GM21717 (cell line): ENCODE measurements at regions not wholly inside any gene's neighbourhood (a gene's known extent, or its start where the extent isn't known, plus 50 kb on each side); places are given as distances from the start of the nearest gene placed in this dataset.
"Not testable (repeated sequence)": the region's sequence is repeated elsewhere in the genome, so short reads cannot be mapped to it uniquely, and the experiment has no call there.

Experiments used
- ATAC-seq: cut with Tn5 transposase; IDR thresholded peaks from one replicate; pipeline ENCODE4 v1.9.1; 2021; ENCODE audit warnings: mild to moderate bottlenecking, moderate library complexity; ENCODE audit not compliant: unreplicated experiment

DNA sequence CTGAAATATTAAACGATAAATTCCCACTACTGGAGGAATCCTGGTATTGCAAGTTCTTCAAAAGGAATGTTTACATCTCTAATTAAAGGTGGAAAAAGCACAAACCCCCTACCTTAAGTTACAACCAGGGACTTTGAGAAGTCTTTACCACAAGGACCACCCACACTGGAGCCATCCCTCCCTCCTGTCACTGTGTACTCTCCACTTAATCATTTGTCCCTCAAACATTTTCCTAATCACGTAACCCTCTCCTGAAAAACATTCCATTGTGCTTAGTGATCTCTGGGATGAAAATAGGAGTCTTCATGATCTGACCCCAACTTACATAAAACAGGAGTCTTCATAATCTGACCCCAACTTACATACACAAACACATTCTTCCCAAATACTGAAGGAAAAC lies 85.7 kb downstream of the SUCLG1 start:
- ATAC-seq: no peak

DNA sequence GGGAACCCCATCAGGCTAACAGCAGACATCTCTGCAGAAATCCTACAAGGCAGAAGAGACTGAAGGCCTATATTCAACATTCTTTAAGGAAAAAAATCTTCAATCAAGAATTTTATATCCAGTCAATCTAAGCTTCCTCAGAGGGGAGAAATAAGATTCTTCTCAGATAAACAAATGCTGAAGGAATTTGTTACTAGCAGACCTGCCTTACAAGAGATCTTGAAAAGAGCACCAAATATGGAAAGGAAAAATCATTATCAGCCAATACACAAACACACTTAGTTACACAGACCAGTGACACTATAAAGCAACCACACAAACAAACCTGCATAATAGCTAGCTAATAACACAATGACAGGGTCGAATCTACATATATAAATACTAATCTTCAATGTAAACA lies 96.5 kb downstream of the SUCLG1 start:
- ATAC-seq: no peak

- ATAC-seq: no peak
These were observed 121.0 kb downstream of the SUCLG1 start for GRCh38 chr2:84338069-84338468.

DNA sequence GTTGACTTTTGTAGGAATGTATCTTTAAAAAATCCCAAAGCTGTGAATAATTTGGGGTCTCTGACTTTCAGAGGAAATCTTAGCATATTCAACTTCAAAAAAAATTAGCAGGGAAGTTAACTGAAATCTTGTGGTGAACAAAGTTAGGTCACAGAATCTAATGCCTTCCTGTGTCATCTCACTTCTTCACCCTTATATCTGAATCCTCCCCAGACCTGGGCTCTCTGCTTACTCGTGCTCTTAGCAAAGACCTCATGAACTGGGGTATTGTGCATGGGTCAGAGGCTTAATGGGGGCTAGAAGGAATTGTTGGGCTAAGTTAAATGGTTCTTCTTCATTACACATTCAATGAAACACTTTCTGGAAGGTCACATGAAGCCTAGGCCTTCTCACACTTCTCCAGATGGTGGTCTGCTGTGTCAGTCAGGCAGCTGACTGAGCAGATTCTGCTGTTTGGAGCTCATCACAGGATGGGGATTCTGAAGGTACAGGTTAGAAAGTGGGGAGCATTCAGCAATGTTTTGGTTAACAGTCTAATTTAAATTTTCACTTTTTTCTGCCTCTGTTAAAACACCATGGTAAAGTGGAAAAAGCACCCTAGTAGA lies 131.3 kb downstream of the SUCLG1 start:
- ATAC-seq: no peak

DNA sequence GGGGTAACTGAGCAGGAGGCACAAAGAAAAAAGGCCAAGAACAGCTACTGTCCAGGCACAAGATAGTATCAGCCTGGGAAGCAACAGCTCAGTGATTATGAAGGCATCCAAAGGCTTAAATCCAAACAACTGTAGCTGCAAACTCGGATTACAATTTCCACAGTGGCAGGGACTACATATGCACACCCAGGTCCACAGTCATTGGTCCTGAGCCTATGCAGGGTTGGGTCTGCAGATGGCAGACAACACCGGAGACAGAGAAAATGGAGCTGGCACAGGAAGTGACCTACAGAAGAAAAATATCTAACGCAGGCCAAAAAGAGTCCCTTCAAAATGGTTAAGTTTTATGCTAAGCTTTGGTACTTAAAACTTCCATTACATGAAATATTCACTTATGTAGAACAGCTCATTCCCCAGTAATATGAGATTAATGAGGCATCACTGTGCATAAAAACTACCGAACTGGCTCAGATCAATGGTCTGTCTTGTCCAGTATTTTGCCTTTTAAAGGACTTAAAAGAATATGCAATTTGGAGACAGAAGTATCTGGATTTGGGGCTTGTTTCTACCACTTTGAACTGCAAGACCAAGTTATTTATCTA lies 132.1 kb downstream of the SUCLG1 start:
- no peak for ATAC-seq

DNA sequence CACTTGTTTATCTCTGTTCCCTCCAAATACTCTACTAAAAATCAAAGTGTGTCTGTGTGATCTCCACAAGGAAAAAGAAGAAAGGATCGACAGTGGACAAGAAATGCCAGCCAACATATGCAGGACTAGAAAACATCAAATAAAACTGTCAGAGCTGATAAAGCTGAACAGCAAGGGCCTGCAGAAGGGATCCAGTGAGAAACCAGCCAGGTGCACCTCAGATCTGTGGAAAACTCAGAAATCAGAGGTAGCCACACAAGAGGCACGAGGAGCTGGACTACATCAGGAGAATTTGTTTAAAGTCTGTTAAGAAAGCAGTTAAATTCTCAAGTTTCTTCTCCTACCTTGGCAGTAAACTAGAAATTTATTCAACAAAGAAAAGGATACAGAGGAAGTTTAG lies 135.2 kb downstream of the SUCLG1 start:
- ATAC-seq: no peak

DNA sequence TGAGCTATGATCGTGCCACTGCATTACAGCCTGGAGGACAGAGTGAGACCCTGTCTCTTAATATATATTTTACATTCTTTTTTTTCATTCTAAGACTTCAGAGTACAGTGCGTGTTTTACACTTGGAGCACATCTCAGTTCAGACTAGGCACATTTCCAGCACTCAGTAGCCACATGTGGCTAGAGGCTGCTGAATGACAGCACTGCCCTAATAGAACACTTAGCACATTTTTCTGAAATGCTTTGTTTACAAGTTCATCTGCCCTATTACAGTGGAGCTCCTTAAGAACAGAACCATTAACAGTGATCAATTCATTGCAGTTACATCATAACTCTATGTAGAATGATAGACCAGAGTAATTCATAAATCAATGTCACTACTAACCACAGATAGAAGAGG lies 138.1 kb downstream of the SUCLG1 start:
- no peak for ATAC-seq

GRCh38 chr2:84319581-84319980 lies 139.5 kb downstream of the SUCLG1 start:
- ATAC-seq: no peak

DNA sequence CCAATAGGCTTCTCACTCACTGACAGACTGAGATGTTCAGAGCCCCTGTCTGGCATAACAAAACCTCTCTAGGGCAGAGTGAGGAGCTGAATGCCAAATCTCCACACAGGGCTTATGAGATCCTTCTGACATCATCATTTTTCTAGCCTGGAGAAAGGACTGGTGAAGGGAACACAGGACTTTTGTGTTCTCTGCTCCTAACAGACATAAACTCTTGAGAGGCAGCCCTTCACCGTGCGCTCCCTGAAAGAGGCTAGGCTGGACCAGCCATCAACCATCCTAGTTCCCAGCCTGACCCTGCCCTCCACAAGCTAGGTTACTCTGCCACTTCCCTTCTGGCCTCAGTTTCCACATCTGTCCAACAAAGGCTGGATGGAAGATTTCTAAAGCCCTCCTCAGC lies 141.9 kb downstream of the SUCLG1 start:
- ATAC-seq: no peak

DNA sequence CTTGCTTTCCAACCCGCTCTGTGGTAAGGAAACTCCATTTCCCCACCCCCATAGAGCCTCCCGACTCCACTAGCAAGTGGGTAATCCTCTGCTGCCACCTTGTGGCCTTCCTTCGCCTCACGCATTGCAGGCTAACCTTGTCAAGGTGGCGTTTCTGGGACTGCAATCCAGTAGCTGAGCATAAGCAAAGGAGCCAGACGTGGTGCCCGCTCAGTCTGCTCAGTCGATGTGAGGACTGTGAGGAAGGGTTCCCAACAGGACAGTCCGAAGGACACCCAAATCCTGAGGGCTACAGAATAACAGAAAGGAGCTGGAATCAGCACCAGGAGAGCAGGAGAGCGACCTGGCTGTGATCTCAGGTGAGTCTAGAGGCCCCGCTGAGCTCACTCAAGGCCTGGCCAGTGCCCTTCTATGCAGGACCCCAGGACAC lies 144.2 kb downstream of the SUCLG1 start:
- ATAC-seq: peak; percentile 97

GRCh38 chr2:84314250-84314649 lies 144.8 kb downstream of the SUCLG1 start:
- no peak for ATAC-seq

- ATAC-seq: no peak
These were observed 149.8 kb downstream of the SUCLG1 start for GRCh38 chr2:84309281-84309680.

DNA sequence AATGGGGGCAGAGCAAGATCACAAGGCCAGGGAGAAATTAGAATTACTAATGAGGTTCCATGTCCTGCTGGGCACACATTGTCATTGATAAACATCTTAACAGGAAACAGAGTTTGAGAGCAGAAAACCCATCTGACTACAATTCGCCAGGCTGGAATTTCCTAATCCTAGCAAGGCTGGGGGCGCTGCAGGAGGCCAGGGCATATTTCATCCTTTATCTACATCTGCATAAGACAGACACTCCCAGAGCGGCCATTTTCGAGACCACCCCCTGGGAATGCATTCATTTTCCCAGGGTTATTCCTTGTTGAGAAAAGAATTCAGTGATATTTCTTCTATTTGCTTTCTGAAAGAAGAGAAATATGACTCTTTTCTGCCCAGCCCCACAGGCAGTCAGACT lies 152.7 kb downstream of the SUCLG1 start:
- no peak for ATAC-seq

DNA sequence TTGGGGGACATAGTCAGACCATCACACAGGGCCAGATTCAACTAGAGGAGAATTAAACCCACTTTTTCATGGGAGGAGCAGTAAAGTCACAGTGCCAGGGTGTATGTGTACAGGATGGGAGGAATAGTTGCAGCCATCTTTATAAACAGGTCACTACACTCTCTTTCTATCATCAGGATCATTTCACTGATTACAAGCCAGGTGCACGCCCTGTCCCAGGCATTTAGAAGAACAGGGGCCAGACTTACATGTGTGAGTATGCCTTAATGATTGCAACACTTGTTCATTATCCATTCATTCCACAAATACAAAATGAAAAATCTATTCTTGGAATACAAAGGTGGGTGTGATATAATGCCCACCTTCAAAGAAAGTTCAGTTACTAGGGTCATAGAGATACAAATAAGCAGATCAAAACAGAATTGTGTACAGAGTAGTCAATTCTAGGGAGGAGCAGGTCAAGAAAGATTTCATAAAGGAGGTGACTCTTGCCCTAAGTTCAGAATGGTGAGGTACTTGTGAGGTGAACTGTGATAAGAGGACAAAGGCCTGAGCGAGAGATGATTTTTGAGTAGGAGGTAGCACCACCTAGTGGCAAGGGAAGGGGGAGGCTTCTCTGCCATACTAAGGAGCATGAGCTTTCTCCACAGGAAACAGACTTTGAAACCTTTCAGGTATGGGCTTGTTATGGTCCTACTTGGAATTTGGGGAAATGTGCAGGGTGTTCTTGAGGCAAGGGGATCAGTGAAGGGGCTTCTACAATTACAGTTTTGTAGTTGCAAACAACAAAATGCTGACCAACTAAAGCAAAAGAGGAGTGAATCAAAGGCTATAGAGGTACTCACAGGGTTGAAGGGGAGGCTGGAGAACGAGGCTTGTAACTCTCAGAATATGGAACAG lies 156.3 kb downstream of the SUCLG1 start:
- peak; percentile 94 for ATAC-seq

GRCh38 chr2:84301717-84302116 lies 157.4 kb downstream of the SUCLG1 start:
- ATAC-seq: no peak

GRCh38 chr2:84300696-84301029 lies 158.4 kb downstream of the SUCLG1 start:
- ATAC-seq: no peak

DNA sequence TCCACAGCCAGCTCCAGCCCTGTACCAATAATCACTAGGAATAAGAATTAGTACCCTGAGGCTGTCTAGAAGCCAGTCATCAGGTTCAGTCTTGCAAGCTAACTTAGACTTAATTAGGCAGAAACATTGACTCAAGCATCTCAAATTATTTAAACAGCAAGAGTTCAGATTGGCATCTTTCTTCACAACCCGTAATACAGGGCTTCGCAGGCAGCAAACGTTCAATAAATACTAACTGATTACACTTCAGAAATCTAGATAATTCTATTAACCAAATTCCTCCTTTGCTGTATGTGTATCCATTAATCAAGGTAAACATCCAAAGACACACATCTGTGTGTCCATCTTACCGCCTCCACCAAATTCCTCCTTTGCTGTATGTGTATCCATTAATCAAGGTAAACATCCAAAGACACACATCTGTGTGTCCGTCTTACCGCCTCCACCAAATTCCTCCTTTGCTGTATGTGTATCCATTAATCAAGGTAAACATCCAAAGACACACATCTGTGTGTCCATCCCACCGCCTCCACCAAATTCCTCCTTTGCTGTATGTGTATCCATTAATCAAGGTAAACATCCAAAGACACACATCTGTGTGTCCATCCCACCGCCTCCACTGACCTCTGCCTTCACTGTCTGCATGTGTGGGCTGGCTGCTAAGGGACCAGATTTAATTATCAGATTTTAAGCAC lies 158.9 kb downstream of the SUCLG1 start:
- not testable (repeated sequence) for ATAC-seq

DNA sequence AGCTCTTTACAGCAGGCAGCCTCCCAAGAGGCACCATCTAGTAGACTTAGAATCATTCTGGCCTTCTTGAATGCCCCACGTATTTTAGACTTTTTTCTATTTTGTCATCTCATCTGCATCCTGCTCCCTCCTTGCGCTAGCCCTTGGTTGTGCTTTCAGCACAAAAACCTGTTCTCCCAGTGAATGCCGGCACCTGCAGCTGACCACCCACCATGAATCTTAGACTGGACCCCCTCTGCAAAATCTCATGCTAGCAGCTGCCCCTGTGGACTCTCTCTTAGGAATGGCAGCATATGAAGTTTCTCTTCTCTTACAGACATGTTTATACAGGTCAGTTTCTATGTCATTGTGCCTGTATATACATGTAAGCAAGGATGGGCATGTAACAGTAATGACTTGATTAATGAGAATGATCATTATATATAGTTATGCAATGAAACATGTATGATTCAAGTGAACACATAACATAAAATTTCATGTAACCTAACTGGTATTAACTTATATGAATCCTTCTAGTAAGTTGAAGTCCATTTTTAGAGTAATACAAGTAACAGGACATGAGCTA lies 159.8 kb downstream of the SUCLG1 start:
- ATAC-seq: no peak

GRCh38 chr2:84297155-84297554 lies 161.9 kb downstream of the SUCLG1 start:
- no peak for ATAC-seq

DNA sequence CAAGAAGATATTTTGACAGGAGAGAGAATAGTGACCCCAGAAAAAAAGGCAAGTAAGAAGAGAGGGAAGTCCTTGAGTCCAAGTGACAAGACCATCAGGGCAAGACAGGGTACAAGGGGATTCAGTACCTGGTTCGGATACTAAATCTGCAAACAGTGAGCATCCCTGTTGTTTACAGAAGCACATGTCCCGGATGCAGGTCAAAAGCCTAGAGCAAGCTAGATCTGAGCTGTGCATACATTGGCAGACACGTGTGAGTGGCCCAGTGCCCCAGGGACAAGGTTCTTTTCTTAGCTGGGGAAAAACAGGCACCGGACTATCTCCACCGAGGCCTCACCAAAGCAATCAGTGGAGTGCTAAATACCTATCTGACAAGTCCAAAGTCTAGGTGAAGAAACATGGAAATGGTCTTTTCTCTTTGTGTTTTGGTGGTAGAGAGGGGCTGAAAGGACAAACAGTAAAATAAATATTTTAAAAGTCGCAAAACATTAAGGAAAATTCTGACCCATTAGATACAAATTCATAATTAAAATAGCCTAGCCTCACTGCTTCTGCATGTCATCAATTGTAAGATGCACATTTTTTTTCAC lies 165.2 kb downstream of the SUCLG1 start:
- no peak for ATAC-seq

- ATAC-seq: no peak
These were observed 166.5 kb downstream of the SUCLG1 start for GRCh38 chr2:84292545-84292944.
